GM12892 (cell line): ENCODE measurements at regions not wholly inside any gene's neighbourhood (a gene's known extent, or its start where the extent isn't known, plus 50 kb on each side); places are given as distances from the start of the nearest gene placed in this dataset.

Experiments used
- DNase-seq: peaks from one replicate; pipeline ENCODE4 v3.0.0; 2011; ENCODE audit not compliant: insufficient read length
- FAIRE-seq: peaks from 2 replicates; lab custom pipeline; 2011; peaks lifted over from hg19 to GRCh38; lab: Jason Lieb, UNC
- POLR2A ChIP-seq: IDR thresholded peaks from 2 replicates; pipeline ENCODE4 v1.6.1; 2011; ENCODE audit warnings: low read depth, low read length, control low read depth
- POLR2AphosphoS5 ChIP-seq: IDR thresholded peaks from 2 replicates; pipeline ENCODE4 v1.6.1; 2011; ENCODE audit warnings: low read depth, low read length, control low read depth
- TAF1 ChIP-seq: IDR thresholded peaks from 2 replicates; pipeline ENCODE4 v1.6.1; 2011; ENCODE audit warnings: low read depth, mild to moderate bottlenecking, control low read depth, low read length, borderline replicate concordance

DNA sequence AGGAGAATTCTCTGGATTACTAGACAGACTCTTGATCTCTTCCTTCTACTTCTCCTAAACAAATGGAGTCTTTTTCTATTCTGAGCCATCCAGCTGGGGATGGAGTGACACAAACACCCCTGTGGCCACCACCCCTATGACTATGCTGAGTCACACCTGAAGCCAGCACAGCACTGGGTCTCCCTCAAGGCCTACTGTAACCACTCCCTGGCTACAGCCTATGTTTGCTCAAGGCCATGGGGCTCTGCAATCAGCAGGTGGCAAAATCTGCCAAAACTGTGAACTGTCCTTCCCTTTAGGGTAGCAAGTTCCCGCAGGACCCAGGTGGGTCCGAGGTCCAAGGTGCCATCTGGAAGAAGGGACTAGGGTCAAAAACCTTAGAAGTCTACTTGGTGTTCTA lies 132.3 kb downstream of the TINAG start:
- FAIRE-seq (no peak), DNase-seq (no peak)
- TF ChIP-seq TAF1, result no peak
- TF ChIP-seq POLR2A, result no peak
- TF ChIP-seq POLR2AphosphoS5, result no peak

- FAIRE-seq, result no peak
- TF ChIP-seq TAF1 (no peak), POLR2A (no peak), POLR2AphosphoS5 (no peak)
Measured at GRCh38 chr6:54441020-54441419, 132.8 kb downstream of the TINAG start.

GRCh38 chr6:54441687-54442248 lies 133.5 kb downstream of the TINAG start:
- no peak for FAIRE-seq
- no peak for DNase-seq
- TF ChIP-seq POLR2A, result no peak
- TF ChIP-seq TAF1, result no peak
- no peak for TF ChIP-seq POLR2AphosphoS5

More at GRCh38 chr6:54441020-54441419, 132.8 kb downstream of the TINAG start:
- DNase-seq, result no peak

DNA sequence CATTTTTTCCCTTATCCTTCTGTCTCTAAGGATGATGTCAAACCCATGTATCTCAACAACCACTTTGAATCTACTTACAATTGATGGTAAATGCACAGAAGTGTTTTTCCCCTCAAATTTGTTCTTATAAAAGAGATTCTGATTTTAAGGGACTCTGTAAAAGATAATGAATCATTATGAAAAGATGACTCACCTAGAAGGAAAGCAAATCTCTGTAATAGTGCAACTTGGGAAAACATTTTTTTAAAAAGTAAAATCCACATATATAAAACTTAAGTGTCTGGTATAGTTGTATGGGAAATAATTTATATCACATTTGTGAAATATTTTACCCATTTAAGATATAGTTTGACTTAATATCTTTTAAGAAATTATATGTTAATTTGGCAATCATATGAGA lies 137.0 kb downstream of the TINAG start:
- TF ChIP-seq TAF1 (no peak), POLR2A (no peak), POLR2AphosphoS5 (no peak)
- DNase-seq, result no peak
- no peak for FAIRE-seq

GRCh38 chr6:54448617-54449016 lies 140.4 kb downstream of the TINAG start:
- DNase-seq (no peak), FAIRE-seq (no peak)
- TF ChIP-seq TAF1 (no peak), POLR2AphosphoS5 (no peak), POLR2A (no peak)

GRCh38 chr6:54451516-54451915 lies 143.3 kb downstream of the TINAG start:
- TF ChIP-seq POLR2AphosphoS5 (no peak), POLR2A (no peak), TAF1 (no peak)
- no peak for DNase-seq
- no peak for FAIRE-seq

DNA sequence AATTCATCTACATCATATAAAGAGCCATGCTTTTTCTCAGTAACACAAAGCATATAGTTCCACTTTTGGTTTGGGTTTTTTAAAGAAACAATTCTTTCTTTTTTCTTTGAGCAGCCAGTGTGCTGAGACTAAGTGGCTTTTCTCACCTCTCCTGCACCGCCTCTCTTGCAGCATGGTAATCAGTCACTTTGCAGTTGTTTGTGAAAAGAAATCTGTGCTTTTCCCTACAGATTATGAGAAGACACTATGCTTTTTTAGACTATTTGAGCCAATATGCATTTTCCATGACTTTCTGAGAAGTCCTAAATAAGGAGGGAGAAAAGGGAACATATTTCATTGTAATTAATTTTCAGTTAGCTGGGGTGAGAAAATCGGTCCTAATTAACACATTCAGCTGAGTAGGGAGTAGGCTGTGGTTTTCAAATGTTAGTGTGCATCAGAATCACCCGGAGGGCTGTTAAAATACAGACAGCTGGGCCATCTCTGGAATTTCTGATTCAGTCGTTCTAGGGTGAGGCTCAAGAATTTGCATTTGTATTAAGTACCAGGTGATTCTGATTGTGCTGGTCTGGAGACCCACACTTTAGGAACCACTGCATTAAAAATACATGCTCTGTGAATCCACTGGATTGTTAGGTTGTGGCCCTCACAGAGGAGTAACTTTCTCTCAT lies 155.2 kb downstream of the TINAG start:
- TF ChIP-seq POLR2AphosphoS5 (no peak), POLR2A (no peak), TAF1 (no peak)
- DNase-seq, result no peak
- no peak for FAIRE-seq

- TF ChIP-seq POLR2AphosphoS5 (no peak), TAF1 (no peak), POLR2A (no peak)
- FAIRE-seq (no peak), DNase-seq (no peak)
Measured at GRCh38 chr6:54465649-54466300, 157.5 kb downstream of the TINAG start.

DNA sequence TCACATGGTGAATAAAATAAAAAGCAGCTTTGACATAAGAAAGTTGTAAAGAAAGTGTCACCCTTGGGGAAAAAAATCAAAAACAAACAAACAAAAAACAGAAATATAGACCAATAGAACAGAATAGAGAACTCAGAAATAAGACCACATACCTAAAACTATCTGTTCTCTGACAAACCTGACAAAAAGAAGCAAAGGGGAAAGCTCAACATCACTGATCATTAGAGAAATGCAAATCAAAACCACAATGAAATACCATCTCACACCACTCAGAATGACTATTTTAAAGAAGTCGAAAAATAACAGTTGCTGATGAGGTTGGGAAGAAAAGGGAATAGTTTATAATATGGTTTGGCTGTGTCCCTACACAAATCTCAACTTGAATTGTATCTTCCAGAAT lies 159.1 kb downstream of the TINAG start:
- FAIRE-seq, result no peak
- no peak for DNase-seq

GRCh38 chr6:54473328-54473727 lies 165.1 kb downstream of the TINAG start:
- no peak for DNase-seq
- no peak for FAIRE-seq
- TF ChIP-seq POLR2AphosphoS5 (no peak), TAF1 (no peak), POLR2A (no peak)

More for the DNA sequence above, 159.1 kb downstream of the TINAG start:
- TF ChIP-seq POLR2AphosphoS5 (no peak), POLR2A (no peak), TAF1 (no peak)

- FAIRE-seq (no peak), DNase-seq (no peak)
- TF ChIP-seq POLR2AphosphoS5 (no peak), POLR2A (no peak)
Measured at GRCh38 chr6:54474898-54475297, 166.7 kb downstream of the TINAG start.

GRCh38 chr6:54481091-54481490 lies 172.8 kb downstream of the TINAG start:
- DNase-seq, result no peak
- no peak for FAIRE-seq

More at GRCh38 chr6:54481091-54481490, 172.8 kb downstream of the TINAG start:
- TF ChIP-seq TAF1 (no peak), POLR2AphosphoS5 (no peak), POLR2A (no peak)
